ENCODE measurements at regions not wholly inside any gene's neighbourhood (a gene's known extent, or its start where the extent isn't known, plus 50 kb on each side); places are given as distances from the start of the nearest gene placed in this dataset.
A peak's percentile ranks its signal among the peaks of the same experiment; 100 is the strongest.

DNA sequence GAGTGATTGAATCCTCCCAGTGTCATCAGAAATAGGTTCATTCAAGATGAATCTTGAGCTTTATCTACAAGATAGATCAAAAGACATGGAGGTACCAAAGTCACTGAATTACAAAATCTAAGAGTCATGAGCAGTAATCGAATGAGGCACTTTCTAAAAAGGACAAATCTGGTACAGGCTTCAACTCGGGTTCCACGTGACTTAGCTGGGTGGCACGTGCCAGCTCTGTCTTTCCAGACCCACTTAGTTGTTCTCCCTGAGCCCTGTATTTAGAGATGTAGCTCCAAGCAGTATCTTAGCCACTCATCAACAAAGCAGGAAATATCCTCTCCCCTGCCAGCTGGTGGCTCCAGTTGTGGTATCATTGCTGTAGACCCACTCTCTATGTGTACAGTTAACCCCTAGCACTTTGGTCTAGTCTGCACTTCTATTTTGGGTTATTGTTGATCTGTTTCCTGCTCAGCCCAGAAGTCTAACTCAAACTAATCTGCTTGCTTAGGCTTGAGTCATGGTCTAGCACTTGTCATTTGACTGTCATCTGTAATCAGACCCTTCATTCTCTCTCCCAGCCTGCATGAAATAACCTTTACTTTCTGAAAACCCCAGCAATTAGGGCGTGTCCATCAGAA, 528.7 kb downstream of the ETS1 start:
- no peak for DNase-seq

DNA sequence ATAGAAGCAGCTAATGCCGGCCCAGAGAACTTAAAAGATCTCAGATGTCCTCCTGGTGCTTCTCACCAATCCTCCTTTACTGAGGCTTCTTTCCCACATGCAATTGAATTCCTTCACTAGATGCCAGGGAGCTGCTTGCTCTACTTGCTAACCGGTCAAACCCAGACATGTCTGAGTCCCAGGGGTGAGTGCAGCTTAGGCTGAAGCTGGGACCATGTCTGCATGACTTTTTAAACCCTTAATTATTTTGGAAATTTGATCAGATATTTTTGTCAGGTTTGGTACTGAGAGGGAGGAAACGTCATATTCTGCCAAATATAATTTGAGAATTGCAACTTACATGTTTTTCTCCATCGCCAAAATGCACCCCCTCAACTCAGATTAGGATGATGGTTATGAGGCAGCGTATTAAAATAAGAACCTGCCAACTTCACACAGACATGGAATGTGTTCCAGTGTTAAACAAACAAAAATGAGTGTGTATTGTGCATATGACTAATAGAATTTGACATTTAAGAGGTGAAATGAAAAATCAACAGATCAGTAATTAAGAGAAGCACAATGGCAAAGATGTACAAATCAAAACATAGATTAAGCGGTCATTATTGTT, 529.5 kb downstream of the ETS1 start:
- no peak for DNase-seq

DNA sequence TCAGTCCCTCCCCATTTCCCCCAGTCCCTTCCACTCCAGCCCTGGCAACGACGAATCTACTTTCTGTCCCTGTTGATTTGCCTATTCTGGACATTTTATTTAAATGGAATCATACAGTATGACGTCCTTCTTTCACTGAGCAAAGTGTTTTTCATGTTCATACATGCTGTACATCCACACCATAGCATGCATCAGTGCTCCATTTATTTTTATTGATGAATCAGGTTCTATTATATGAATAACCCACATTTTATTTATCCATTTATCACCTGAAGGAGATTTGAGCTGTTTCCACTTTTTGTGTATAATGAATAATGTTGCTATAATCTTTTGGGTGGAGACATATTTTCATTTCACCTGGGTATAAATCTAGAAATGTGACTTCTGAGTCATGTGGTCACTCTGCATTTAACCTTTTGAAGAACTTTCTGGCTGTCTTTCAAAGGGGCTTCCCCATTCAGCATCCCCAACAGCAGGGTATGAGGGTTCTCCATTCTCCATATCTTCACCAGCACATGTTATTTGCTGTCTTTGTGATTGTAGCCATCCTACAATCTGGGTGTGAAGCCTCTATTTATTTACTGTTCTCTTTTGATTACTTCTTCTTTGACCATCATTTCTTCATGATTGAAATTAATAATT, 531.7 kb downstream of the ETS1 start:
- DNase-seq: no peak

DNA sequence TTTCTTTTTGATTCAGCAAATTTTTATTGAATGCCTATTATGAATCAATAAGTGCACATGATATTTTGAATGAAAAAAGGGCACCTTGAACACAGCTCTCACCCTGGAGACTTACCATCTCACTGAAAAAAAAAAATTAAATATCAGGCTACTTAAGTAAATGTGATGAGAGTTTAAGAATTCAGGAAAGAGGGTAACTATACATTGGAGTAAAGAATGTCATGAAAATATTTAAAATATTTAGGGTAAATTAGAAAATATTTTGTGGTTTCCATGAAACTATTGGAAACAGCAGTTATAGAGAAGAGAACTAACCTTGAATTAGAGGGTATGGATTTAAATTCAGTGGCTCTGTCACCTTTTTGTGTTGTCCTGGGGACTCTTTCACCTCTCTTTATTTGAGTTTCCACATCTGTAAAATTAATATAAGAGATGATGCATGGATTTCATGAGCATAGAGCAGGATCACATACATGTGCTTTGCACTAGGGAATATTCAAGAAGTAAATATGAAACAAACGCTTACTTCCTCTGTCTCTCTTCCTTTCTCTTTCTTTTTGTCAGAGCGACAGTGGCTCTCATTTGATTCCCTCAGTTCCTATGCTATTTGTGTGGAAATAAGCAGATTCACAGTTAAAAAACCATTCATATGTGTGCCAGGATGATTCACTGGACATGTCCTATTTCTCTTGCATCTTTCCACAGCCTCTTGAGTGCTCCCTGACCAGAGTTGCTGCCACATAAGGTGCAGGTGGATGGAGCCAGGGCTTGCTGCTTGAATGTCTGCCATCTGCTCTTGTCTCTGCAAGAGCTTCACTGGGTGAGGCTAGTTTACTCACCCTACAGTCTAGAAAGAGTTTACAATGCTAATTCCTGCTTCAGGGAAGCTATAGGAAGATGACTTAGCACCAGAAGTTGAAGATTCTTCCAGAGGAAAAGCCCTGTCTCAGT, 533.1 kb downstream of the ETS1 start:
- no peak for DNase-seq

DNA sequence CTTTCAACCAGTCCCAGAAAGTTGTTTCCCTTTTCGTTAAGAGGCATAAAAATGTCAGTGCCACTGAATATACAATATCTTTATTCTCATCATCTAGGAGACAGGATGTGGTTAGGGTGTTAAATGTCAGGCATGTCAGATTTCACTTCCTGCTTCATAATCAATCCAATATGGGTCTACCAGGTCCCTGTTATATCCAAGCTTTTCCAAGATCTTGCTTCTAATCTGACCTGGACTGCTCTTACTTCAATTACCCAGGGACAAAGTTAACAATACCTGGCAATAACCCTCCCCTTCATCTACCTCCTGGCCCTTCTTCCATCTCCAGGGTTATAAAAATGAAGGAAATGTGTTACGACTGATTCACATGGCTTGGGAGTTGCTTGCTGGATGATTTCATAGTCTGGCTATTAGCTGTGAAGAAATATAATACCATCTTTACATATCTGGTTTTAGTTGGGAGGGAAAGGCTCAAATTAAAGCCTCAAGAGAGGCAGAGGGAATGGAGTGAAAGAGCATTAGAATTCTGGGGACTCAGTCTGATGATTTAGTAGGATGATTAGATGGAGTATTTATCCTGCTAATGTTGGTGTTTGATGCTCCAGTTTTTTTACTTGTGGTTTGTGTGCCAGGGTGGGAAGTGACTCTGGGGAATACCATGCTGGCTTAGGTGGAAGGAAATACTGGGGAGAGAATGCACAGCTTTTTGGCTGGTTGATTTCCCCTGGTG, 534.3 kb downstream of the ETS1 start:
- DNase-seq: no peak

DNA sequence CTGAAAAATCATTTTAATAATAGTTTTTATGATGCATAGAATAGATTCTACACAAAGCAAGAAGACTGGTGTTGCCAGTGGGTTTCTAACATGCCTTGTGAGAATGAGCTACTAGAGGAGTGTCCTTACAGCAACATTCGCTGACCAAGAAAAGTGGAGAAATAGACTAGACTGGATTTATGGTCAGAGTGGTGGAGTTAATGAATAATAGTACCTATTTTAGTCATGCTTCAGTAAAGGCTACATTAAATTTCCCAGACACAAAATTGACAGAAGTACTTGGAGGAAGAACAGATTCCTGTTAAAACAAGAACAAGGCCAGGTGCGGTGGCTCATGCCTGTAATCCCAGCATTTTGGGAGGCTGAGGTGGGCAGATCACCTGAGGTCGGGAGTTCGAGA, 539.2 kb downstream of the ETS1 start:
- DNase-seq: no peak

DNA sequence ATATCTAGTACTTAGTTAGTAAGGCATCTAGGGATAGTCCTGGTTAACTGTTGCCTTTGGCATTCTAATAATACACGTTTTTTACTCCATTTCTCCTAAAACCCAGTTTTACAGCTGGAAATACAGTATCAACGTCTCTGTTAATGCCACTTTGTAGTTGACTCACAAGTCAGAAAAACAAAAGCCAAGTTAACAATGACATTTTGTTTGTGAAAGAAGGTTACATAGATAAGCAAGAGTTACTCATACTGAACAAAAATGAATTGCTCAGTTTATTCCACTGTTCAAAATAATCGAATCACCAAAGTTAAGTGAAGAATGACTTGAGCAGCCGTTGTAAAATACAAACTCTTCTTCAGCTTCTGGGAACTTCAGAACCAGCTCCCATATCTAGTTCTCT, 540.3 kb downstream of the ETS1 start:
- DNase-seq: no peak

DNA sequence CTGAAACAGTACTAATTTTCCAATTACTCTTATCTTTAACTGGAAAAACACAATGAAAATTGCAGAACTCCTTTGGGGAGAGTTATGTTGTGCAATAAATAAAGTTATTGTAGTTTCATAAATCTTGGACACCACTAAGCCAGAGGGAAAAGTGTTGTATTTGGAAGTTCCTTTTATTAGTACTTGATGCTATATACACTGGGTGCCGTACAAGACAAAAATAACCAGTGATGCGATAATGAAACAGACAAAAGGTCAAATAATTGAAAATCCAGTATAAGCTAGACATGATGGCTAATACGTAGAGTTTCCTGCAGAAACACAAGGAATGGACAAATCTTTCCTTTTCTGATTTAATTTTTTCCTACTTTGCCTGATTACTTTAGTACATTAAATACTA, 541.1 kb downstream of the ETS1 start:
- no peak for DNase-seq

DNA sequence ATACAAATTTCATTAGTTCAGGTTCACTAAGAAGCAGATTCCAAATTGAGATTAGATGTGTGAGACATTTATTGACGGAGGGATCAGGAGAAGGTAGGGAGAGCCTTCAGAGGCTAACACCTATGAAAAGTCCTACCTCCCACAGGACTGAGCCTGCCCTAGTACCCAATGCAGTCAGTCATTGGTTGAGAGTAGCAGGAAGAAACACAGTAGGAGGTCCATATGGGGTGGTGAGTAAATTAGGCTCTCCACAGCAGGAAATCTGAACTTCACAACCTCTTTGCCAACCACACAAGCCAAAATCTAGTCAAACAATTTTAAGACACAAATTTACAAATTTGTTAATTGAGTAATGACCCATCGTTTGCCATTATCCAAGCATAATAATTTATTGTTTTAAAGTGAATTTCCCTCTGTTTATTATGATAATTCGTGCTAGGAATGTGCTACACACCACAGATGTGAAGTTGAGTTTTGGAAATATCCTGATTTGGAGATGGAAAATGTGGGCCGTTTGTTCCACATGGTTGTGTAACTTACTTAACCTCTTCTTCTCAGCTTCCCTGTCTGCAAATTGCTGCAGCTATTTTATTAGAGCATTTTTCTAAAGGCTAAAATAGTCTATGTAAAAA, 542.1 kb downstream of the ETS1 start:
- no peak for DNase-seq

DNA sequence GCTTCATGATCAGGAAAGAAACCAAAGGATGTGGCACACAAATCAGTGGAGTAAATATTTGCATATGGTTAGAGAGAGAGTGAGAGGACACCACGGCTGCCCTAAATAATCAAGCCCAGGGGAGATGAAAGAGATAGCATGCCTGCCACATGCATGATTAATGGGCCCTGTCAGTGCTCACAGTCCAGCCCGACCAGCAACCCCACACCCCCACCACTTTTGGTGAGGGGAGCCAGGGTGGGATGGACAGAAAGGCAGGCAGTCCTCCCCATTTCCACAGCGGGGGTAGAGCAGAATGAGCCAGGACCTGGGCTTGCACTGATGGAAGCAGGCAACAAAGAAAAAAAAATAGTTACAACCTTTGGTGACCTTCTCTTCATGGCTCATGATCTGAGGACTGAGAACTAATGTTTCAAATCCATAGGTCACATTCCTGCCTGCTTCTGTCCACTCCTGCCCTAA, 545.0 kb downstream of the ETS1 start:
- DNase-seq: no peak

DNA sequence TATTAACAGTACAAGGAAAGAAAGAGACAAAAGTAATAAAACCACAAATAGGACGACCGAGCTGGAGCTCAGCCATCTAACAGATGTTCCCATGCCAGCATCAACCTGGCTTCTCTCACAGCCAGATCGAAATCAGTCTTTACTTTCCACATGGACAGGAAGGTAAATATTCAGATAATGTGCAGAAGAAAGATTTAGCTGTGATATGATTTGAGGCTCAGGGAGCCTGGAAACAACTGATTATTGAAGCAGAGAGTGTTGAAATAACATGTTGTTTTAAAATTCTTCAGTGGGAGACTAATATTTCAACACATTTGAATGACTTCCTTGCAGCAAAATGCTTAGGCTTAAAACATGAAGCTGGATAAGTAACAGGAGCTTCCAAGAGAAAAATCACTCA, 546.8 kb downstream of the ETS1 start:
- no peak for DNase-seq

DNA sequence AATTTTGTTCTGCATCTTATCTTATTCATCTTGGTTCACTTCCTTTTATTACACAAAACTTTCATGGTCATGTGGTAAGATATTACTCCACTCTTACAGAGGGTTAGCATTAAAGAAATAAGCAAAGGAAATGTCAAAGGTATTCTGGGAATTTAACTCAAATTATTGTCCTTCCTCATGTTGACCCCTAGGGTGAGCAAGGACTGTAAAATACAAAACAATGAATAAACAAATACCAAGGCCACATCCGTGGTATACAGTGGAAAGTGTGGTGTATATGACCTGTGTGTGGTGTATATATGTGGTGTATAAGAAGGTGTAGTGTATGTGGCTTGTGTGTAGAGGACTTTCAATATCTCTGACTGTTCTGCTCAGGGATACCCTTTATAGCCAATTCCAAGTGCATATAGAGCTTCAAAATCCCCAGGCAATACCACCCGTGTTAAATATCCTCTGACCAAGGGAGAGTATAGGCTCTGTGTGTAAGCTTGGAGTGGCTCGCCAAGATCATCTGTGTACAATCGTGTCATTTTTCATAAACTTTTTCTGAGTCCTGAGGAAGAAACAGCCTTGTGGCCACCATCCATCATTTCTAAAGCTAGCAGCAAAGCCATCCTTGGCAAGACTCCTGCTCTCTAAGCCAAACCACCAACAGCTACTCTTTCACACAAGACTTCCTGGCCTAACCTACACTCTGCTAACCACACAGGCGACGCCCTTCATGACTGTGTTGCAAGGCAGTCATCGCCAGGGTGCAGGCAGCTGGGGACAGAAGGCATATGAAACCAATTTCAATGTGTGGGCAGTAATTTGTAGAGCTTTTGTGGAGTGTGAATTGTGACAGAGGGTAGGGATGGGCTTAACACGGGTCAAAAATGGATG, 548.0 kb downstream of the ETS1 start:
- DNase-seq: no peak

DNA sequence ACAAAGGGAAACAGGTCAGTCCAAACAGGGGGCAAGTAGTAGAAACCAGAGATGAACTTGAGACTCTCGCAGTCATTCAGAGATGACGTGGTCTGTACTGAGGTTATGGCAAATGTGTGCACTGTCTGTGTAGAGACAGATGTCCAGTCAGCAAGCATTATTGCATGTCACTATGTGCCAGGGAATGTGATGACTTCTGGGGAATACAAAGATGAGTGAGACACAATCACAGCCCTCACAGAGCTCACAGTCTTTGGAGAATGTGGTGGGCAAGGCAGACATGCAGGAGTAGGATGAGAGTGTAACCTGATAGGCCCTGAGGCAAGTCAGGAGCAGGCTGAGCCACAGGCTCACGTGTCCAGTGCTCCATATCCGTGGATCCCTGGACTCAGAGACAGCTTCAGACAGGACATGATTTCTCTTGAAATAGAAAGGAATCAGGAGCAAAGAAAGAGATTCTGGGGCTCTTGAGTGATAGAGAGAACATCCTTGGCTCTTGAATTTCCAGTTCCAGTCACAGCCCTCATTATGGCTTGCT, 550.7 kb downstream of the ETS1 start:
- DNase-seq: no peak

DNA sequence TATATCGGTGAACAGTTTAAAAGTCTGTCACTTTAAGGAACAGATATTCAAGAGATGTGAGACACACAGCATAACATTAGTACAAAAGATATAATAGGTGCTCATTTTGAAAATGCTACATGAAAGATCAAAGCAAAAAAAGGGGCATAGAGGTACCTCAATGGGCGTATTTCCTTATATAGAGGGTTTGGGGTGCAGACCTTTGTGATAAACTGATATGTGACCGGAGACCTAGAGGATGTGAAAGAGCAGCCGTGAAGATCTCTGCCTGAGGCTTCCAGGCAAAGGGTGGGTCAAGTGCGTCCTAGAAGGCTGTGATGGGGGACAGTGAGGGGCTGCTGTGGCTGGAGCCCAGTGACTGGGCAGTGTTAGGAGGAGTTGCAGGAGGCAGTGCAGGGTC, 551.4 kb downstream of the ETS1 start:
- no peak for DNase-seq

DNA sequence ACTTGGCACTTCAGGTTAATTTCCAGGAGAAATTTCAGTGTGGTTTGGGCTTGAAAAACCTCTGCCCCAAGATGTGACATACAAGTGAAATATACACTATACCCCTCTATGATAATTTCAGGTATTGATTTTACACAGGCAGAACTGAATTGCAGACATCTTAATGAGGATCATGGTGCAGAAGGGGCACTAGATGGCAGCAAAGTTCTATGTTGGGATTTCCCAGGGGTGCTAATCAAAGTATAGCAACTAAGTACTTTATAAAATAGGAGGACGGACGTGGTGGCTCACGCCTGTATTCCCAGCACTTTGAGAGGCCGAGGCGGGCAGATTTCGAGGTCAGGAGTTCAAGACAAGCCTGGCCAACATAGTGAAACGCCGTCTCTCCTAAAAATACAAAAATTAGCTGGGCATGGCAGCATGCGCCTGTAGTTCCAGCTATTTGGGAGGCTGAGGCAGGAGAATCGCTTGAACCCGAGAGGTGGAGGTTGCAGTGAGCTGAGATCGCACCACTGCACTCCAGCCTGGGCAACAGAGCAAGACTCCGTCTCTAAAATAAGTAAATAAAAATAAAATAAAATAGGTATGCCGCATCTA, 555.7 kb downstream of the ETS1 start:
- peak in 1 of 2 experiments; percentile 40 for DNase-seq

DNA sequence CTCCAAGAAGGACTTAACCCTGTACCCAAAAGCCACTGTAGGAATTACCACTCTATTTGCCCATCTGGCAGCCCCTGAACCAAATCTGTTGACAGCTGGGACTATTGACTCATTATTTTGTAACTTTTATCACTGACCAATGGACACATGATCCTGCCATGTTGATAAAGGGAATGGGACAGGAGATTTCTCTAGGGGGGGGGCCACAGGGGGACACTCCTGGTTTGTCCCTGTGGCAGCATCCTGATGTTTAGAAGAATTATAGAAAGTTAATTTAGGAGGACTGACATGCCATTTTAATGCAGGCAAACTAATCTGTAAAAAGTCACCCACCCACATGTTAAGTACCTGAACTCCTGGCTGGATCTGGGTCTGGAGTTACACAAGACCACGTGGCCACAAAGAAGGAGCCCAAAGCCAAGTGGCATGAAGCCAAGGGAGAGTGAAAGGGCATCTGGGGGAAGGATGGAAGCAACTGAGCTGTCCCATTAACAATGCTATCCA, 558.1 kb downstream of the ETS1 start:
- no peak for DNase-seq

DNA sequence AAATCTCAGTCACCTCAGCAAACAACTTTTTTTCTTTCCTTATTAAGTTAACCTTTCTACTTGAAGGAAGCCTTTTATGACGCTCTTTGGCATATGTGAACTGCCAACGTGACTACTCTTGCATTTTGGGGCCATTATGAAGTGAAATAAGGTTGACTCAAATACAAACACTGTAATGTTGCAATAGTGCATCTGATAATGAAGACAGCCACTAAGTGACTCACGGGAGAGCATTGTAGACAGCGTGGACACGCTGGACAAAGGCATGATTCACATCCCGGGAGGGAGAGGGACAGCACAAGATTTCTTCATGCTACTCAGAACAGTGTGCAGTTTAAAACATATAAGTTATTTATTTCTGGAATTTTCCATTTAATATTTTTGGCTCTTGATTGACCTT, 560.8 kb downstream of the ETS1 start:
- no peak for DNase-seq

DNA sequence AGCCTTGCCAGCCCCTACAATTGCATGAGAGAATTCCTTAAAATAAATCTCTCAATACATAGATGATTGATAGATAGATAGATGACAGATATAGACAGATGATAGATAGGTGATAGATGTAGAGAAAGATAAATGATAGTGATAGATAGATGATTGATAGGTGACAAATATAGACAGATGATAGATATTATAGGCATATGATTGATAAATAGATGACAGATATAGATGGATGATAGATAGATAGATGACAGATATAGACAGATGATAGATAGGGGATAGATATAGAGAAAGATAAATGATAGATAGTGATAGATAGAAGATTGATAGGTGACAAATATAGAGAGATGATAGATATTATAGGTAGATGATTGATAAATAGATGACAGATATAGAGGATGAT, 564.6 kb downstream of the ETS1 start:
- no peak for DNase-seq

DNA sequence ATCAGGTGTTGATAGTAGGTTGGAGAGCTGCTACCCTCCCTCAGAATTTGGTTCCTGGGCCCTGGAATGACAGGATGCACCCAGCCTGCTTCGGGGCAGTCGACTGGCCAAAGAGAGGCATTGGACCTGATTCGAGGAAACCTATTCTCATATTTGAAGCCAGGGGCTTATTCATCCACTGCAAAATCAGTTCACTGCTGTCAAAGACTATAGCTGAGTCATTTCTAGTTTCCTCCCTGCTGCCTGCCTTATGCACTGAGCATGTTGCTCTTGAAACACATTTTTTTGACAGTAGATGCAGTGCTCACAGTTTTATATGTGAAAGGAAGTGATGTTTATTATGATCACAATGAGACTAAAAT, 565.4 kb downstream of the ETS1 start:
- DNase-seq: no peak

DNA sequence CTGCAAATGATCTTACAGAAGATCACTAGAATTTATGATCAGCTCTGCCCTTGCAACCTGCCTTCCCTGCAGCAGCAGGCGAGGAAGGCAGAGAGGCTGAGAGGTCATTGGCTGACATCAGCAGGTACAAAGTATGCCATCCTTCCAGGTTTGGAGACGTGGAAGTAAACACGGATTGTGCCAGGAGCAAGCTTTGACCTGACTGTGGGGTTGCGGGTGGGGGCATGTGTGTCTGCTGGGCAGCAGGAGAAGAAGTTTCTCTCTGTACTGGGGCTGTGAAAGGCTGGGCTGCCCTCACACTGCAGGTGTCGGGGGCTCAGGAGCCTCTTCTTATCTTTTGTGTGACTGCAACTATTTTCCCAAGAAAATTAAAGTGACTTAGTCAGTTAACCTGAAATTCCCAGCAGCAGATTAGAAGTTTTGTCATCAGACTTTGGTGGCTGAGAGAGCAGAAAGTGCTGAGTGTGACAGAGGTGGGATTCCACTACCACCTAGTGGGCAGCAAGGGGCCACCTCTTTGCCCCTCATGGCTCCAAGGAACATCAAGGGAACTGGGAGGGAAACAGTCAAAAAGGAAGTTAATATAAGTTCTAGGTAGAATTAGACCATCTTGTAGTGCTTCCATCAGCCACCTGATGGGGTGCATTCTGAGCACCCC, 565.9 kb downstream of the ETS1 start:
- no peak for DNase-seq

Measured in NCI-H187 (cell line).